ENCODE measurements at regions not wholly inside any gene's neighbourhood (a gene's known extent, or its start where the extent isn't known, plus 50 kb on each side); places are given as distances from the start of the nearest gene placed in this dataset.

DNA sequence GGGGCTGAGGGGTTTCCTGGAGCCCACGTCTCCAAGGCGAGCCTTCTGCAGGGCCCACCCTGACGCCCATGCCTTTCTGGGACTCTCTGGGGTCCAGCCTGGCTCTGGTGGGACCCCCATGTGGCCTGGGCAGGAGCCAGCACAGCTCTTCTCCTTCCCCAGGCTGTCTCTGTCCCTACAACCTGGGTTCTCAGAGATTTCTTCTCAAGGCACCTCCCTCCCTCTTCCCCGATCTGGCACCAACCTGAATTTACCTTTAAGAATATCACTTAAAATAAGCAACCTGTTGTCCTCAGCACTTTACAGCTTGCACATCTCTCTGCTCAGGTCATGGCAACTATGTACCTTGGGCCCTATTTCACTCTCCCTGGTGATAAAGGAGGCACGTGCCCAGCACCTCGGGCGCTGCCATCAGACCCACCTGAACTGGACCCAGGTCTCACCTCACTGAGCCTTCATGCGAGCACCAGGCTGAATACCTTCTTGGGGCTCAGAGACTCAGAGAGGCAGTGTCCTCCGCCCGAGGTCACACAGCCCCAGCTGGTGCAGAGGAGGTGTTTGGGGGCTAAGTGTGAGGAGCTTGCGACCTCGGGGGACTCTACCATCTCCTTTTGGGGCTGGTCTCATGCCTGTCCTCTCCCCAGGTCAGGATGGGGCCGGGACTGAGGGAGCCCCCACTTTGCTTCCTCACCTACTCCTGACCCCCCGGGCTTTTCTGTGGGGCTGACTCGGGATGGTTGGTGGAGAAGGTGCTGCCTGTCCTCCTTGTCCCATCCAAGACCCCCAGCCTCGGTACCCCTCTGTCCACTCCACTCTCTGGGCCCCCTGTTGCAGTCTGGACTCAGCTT lies 217.7 kb downstream of the C9orf50 start:
- no peaks in the 10 kb centered on the region for H3K9me3 Mint-ChIP-seq
- no peak overlapping the region for H3K27ac Mint-ChIP-seq
- ATAC-seq (no peak), DNase-seq (ENCODE audit: low spot score in 2 of 2) (no peak)
- H3K36me3 Mint-ChIP-seq: no peaks in the 10 kb centered on the region

DNA sequence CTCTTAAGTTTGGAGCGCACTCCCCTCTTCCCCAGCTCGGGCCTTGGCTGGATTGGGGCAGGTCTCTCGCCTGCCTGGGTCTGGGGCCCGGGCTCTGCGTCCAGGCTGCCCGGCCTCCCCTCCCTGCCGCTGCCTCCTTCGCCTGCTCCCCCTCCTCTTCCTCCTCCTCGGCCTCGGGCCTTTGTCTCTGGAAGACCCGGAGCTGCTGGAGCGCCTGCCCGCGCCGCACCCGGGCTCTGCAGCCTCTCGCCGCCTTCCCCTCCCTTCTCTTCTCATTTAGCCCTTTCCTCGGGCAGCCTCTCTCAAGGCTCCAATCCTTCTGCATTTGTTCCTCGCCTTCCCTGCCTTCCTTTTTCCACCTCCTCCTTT lies 218.5 kb downstream of the C9orf50 start:
- no peaks in the 10 kb centered on the region for H3K9me3 Mint-ChIP-seq
- ATAC-seq: no peak
- no peak for DNase-seq (ENCODE audit: low spot score in 2 of 2)
- H3K27ac Mint-ChIP-seq: no peak overlapping the region
- H3K36me3 Mint-ChIP-seq: no peaks in the 10 kb centered on the region

GRCh38 chr9:129401623-129402370 lies 219.1 kb downstream of the C9orf50 start:
- DNase-seq (ENCODE audit: low spot score in 2 of 2): no peak
- no peak for ATAC-seq
- Mint-ChIP-seq H3K9me3 (no peaks in the 10 kb centered on the region), H3K36me3 (no peaks in the 10 kb centered on the region), H3K27ac (no peak overlapping the region)

DNA sequence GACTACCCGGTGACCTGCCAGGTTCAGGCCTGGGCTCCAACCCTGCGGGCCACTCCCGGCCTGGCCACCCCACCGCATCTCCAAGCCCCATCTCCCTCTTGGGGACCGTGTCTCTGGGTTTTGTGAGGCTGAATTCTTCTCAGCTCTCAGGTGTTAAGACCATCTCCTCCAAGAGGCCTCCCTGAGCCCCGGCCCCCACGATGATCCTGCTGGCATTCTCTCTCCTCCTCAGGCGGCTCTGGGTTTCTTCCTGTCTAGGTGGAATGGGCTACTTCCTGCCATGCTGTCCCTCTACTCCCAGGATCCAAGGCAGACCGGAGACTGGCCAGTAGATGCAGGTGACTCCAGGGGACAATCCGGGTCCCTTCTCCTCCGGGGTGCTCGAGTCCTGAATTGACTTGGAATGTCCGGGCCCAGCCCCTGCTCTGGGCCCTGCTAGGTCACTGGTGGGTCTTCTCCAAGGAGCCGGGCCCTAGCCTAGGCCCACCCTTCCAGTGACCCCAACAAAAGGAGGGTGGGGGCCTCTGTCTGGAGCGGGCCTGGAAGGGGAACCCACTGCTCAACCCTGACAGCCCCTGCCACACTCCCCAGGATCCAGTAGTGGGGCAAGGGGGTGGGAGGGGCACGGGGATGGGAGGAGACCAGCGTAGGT lies 219.8 kb downstream of the C9orf50 start:
- DNase-seq (ENCODE audit: low spot score in 2 of 2) (no peak), ATAC-seq (no peak)
- no peaks in the 10 kb centered on the region for H3K9me3 Mint-ChIP-seq
- H3K27ac Mint-ChIP-seq: no peak overlapping the region
- H3K36me3 Mint-ChIP-seq: no peaks in the 10 kb centered on the region

DNA sequence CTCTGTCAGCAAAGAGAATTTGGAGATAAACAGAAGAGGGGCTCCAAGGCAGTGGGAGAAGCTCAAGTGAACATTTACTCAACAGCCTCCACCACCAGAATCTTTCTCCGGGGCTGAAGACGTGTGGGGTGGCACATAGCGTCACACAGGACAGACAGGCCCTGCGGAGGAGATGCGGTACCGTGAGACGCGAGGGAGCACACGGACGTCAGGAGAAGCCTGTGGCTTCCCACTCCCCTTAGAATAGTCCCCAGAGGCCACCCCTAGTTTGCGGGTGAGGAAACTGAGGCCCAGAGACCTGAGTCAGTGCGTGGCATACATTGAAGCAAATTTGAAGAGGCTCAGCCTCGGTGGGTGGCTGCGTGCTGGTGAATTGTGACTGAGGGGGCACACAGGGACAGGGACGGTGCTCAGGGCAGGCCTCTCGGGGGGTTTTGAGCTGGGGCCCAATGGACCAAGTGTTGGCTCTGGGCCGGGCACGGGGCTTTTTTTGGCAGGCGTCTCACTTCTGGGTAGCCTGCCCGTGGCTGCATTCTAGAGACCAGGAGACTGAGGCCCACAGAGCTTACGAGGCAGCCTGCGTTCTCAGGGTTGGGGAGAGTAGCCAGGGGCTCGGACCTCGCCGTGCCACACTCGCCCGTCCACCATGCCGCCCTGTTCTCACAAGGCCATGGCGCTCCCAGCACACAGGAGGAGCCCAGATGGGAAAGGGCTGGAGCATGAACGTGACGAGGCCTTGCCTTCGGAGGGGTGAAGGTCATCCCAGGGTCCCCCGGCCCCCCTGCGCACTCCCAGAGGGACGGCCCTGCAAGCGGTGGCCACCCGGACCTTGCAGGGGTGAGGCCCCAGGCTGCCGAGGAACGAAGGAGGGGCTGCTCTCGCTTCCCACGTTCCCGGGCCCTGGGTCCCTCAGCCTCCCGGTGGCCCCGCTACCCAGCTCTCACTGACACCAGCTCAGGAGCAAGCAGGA lies 220.6 kb downstream of the C9orf50 start:
- Mint-ChIP-seq H3K9me3 (no peaks in the 10 kb centered on the region), H3K27ac (no peak overlapping the region), H3K36me3 (no peaks in the 10 kb centered on the region)
- no peak for DNase-seq (ENCODE audit: low spot score in 2 of 2)
- no peak for ATAC-seq

- Mint-ChIP-seq H3K36me3 (no peaks in the 10 kb centered on the region), H3K9me3 (no peaks in the 10 kb centered on the region), H3K27ac (peak overlapping the region in 1 of 2 donors; percentile 7)
- ATAC-seq: no peak
- no peak for DNase-seq (ENCODE audit: low spot score in 2 of 2)
Observed at GRCh38 chr9:129399634-129399990, 221.3 kb downstream of the C9orf50 start.

GRCh38 chr9:129398961-129399633 lies 221.0 kb upstream of the IER5L start:
- Mint-ChIP-seq H3K9me3 (no peaks in the 10 kb centered on the region), H3K36me3 (no peaks in the 10 kb centered on the region), H3K27ac (no peak overlapping the region)
- DNase-seq (ENCODE audit: low spot score in 2 of 2) (no peak), ATAC-seq (no peak)

DNA sequence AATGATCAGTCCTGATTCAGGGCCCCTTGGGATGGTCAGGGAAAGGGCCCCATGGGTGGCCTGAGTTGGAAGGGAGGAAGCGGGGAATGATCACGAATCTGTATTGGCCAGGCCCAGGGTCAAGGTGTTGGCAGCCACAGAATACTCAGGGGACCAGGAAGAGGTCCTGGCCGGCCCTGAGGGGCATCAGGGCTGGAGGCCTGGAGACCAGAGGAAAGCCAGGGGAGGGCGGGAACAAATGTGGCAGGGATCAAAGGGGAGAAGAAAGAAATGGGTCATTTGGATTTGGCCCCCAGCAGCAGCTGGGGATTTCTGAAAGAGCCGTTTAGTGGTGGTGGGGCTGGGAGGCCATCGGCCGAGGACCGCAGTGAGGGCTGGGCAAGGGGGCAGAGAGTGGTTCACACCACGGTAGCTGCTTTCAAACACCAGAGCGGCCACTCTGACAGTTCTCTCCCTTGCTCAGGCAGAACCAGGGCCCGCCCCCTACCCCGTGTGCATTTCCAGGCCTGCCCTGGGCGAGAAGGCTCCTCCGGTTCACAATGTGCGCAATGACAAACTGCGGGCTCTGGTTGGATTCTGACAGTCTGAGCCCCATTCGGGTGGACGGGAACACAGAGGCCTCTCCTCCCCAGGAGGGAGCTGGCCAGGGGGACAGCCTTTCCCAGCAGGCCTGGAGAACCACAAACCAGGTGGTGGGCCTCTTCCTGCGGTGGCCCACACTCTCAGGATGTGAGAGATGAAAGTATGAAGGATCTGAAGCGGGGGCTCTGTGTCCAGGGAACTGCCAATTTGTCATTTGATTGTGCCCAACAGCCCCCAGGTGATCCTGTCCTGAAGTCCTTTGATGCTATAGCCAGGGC lies 220.3 kb upstream of the IER5L start:
- ATAC-seq (no peak), DNase-seq (ENCODE audit: low spot score in 2 of 2) (no peak)
- Mint-ChIP-seq H3K27ac (peak overlapping the region in 1 of 2 donors; percentile 26), H3K36me3 (no peaks in the 10 kb centered on the region), H3K9me3 (no peaks in the 10 kb centered on the region)

DNA sequence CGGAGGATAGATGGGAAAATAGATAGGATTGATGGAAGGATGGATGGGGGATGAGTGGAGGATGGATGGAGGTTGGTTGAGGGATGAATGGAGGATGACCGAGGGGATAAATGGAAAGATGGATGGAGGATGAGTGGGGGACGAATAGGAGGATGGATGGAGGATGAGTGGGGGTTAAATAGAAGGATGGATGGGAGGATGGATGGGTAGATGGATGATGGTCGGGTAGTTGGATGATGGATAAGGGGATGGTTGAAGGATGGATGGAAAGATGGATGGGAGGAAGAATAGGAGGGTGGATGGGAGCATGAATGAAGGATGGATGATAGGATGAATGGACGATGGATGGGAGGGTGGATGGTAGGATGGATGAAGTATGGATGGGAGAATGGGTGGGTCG lies 219.3 kb upstream of the IER5L start:
- DNase-seq (ENCODE audit: low spot score in 2 of 2) (no peak), ATAC-seq (no peak)
- H3K27ac Mint-ChIP-seq: no peak overlapping the region
- H3K9me3 Mint-ChIP-seq: no peaks in the 10 kb centered on the region
- no peaks in the 10 kb centered on the region for H3K36me3 Mint-ChIP-seq

- Mint-ChIP-seq H3K9me3 (no peaks in the 10 kb centered on the region), H3K36me3 (no peaks in the 10 kb centered on the region), H3K27ac (no peak overlapping the region)
- DNase-seq (ENCODE audit: low spot score in 2 of 2) (no peak), ATAC-seq (no peak)
Observed at GRCh38 chr9:129396365-129396708, 218.3 kb upstream of the IER5L start.

DNA sequence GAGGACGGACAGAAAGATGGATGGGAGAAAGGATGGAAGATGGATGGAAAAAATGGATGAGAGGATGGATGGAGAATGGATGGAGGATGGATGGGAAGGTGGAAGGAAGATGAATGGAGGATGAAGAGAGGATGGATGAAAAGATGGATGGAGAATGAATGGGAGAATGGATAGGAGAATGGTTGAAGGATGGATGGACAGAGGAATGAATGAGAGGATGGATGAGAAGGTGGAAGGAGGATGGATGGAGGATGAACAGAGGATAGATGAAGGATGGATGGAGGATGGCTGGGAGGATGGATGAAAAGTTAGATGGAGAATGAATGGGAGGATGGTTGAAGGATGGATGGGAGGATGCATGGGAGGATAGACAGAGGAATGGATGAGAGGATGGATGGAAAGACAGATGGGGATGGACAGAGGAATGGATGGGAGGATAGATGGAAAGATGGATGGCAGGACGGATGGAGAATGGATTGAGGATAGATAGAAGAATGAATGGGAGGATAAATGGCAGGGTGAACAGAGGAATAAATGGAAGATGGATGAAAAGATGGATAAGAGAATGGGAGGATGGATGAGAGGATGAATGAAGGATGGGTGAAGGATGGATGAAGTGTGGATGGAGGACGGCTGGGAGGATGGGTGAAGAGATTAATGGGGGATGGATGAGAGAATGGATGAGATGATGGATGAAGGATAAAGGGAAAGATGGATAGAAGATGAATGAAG lies 217.7 kb upstream of the IER5L start:
- Mint-ChIP-seq H3K36me3 (no peaks in the 10 kb centered on the region), H3K9me3 (no peaks in the 10 kb centered on the region), H3K27ac (no peak overlapping the region)
- no peak for DNase-seq (ENCODE audit: low spot score in 2 of 2)
- no peak for ATAC-seq

GRCh38 chr9:129394886-129395279 lies 216.8 kb upstream of the IER5L start:
- ATAC-seq (no peak), DNase-seq (ENCODE audit: low spot score in 2 of 2) (no peak)
- no peaks in the 10 kb centered on the region for H3K9me3 Mint-ChIP-seq
- H3K36me3 Mint-ChIP-seq: no peaks in the 10 kb centered on the region
- no peak overlapping the region for H3K27ac Mint-ChIP-seq

DNA sequence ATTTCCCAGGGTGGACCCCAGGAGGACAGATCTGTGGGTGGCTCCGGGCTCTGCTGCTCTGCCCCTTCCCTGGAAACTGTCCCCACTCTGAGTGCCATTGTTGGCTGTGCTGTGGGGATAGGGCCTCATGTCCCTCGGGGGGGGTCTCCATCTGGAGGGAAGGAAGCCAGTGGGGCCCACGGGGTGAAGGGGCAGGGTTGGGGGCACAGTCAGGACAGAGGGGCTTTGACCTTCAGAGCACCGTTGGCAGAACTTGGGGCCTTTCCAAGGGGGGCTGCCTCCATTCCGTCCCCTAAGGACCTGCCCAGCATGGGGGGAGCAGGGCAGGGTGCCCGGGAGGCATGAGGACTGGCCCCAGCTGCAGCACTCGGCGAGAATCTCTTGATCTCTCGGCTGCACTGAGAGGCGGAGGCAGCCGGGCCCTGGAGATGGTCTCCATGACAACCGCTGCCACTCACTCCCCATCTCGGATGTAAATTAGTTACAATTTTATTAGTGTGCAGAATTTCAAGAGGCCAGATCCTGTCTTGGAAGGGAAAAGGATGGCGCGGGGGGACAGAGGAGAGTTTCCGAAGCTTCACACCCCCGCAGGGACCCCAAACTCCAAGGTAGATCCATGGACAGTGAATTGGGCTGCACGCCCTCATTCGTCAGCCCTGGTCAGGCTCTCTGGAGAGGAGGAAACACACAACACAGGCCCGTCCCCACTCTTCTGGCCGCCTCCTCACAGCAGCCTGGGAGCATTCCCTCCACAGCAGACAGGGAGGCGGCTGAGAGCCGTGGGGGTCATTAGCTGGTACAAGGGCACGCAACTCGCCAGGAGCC lies 216.2 kb upstream of the IER5L start:
- Mint-ChIP-seq H3K27ac (no peak overlapping the region), H3K9me3 (no peaks in the 10 kb centered on the region), H3K36me3 (no peaks in the 10 kb centered on the region)
- ATAC-seq (no peak), DNase-seq (ENCODE audit: low spot score in 2 of 2) (no peak)

- no peak overlapping the region for H3K27ac Mint-ChIP-seq
- no peak for DNase-seq (ENCODE audit: low spot score in 2 of 2)
- ATAC-seq: no peak
- no peaks in the 10 kb centered on the region for H3K36me3 Mint-ChIP-seq
- no peaks in the 10 kb centered on the region for H3K9me3 Mint-ChIP-seq
Observed at GRCh38 chr9:129393064-129393463, 215.0 kb upstream of the IER5L start.

Measured in activated naive CD4-positive, alpha-beta T cell treated with anti-CD3 and anti-CD28 coated beads, Interleukin-2, amount 50 U/mL, for 72 hours (primary cell).